GM12878 (cell line): ENCODE measurements at regions not wholly inside any gene's neighbourhood (a gene's known extent, or its start where the extent isn't known, plus 50 kb on each side); places are given as distances from the start of the nearest gene placed in this dataset.

Experiments used
- ATAC-seq: fragments of 200-7000 bp; cut with Tn5 transposase; 3 replicates; pipeline ENCODE4 v1.9.1; 2020; ENCODE audit warnings: mild to moderate bottlenecking, moderate library complexity
- BruUV-seq: library from RNA; stranded (reverse); fragments of 400-500 nt; replicated peaks from 2 replicates; lab custom pipeline; 2021; lab: Mats Ljungman, UMichigan
- CTCF ChIA-PET: fragments of 300-600 bp; sonication (Branson Sonifier 250); formaldehyde crosslinking; extraction: SDS; loops from one replicate; lab custom pipeline; 2021; ENCODE audit warnings: inconsistent platforms; lab: Yijun Ruan, JAX
- POLR2A ChIA-PET: fragments of 350-600 bp; formaldehyde crosslinking; extraction: SDS; loops from one replicate; lab custom pipeline; 2021; ENCODE audit warnings: inconsistent platforms; lab: Charles Lee
- RAD21 ChIA-PET: fragments of 300-600 bp; sonication (Branson Sonifier 250); formaldehyde crosslinking; loops from one replicate; lab custom pipeline; 2023; ENCODE audit warnings: antibody characterized with exemption; ENCODE audit not compliant: unreplicated experiment; lab: Charles Lee
- SMC1A ChIA-PET: fragments of 300-600 bp; sonication (Branson Sonifier 250); formaldehyde crosslinking; loops from one replicate; lab custom pipeline; 2023; ENCODE audit not compliant: unreplicated experiment, uncharacterized antibody; lab: Charles Lee
- DNase-seq: peaks from one replicate; pipeline ENCODE4 v3.0.0-alpha.2; 2011; ENCODE audit warnings: low read depth, low spot score
- FAIRE-seq: peaks from 3 replicates; lab custom pipeline; 2011; peaks lifted over from hg19 to GRCh38; lab: Jason Lieb, UNC
- H2AFZ ChIP-seq: 2 replicates; pipeline ENCODE4 v1.6.0; 2011; ENCODE audit warnings: low read depth, low read length, control low read depth; ENCODE audit not compliant: control insufficient read depth
- H3K27ac ChIP-seq: 2 replicates; pipeline ENCODE4 v1.5.1; 2011; ENCODE audit warnings: control low read depth; ENCODE audit not compliant: control insufficient read depth, insufficient read depth
- H3K27me3 ChIP-seq, 2 experiments: replicated peaks in 1 of 2; 2 replicates each; pipeline versions ENCODE4 v1.6.0 to v1.6.1; 2011; ENCODE audit warnings: low read length in 1 of 2; ENCODE audit not compliant: control insufficient read depth in 2 of 2, insufficient read depth in 2 of 2
- H3K36me3 ChIP-seq, 2 experiments: 2 replicates each; pipeline ENCODE4 v1.5.1; 2011; ENCODE audit warnings: low read length in 1 of 2; ENCODE audit not compliant: control insufficient read depth in 2 of 2, insufficient read depth in 2 of 2
- H3K4me1 ChIP-seq: 2 replicates; pipeline ENCODE4 v1.6.1; 2011; ENCODE audit warnings: mild to moderate bottlenecking, low read length, moderate library complexity, mixed read lengths; ENCODE audit not compliant: control insufficient read depth, insufficient read depth
- H3K4me2 ChIP-seq: 2 replicates; pipeline ENCODE4 v1.6.0; 2011; ENCODE audit warnings: control low read depth; ENCODE audit not compliant: control insufficient read depth, insufficient read depth
- H3K4me3 ChIP-seq: fragments of 200-600 bp; sonication (generic); 2 replicates; pipeline ENCODE4 v1.5.1; 2016
- H3K79me2 ChIP-seq: 2 replicates; pipeline ENCODE4 v1.6.0; 2011; ENCODE audit warnings: low read length; ENCODE audit not compliant: control insufficient read depth, insufficient read depth
- H3K9ac ChIP-seq: 2 replicates; pipeline ENCODE4 v1.8.0; 2011; ENCODE audit warnings: low read length, control low read depth, mixed read lengths; ENCODE audit not compliant: control insufficient read depth, insufficient read depth
- H3K9me3 ChIP-seq: replicated peaks from 3 replicates; pipeline ENCODE4 v1.5.1; 2011; ENCODE audit warnings: mild to moderate bottlenecking, low read length; ENCODE audit not compliant: control insufficient read depth, insufficient read depth
- H4K20me1 ChIP-seq: 2 replicates; pipeline ENCODE4 v1.6.0; 2011; ENCODE audit not compliant: control insufficient read depth, insufficient read depth
- EGR1 ChIP-seq, 2 experiments: IDR thresholded peaks; 1 replicate in 1 of 2; 2 replicates in 1 of 2; pipeline ENCODE4 v1.6.1; 2011 to 2012; ENCODE audit warnings: low read depth in 2 of 2, low read length in 2 of 2, borderline replicate concordance in 1 of 2, mild to moderate bottlenecking in 1 of 2, moderate library complexity in 1 of 2
- ETV6 ChIP-seq, 2 experiments: fragments of 450-650 bp in 1 of 2; IDR thresholded peaks in 1 of 2; conservative IDR thresholded peaks in 1 of 2; 2 replicates each; pipeline ENCODE4 v1.6.1; 2014; ENCODE audit warnings: antibody characterized with exemption in 1 of 2, borderline replicate concordance in 1 of 2, low read depth in 1 of 2, mild to moderate bottlenecking in 1 of 2, moderate library complexity in 1 of 2
- HDAC6 ChIP-seq: fragments of 200-600 bp; sonication (generic); IDR thresholded peaks from one replicate; pipeline ENCODE4 v1.8.0; 2017; ENCODE audit warnings: antibody characterized with exemption; ENCODE audit not compliant: unreplicated experiment
- POLR2AphosphoS5 ChIP-seq: IDR thresholded peaks from 2 replicates; pipeline ENCODE4 v1.6.1; 2011; ENCODE audit warnings: mild to moderate bottlenecking, low read length, inconsistent platforms
- RUNX3 ChIP-seq: IDR thresholded peaks from 2 replicates; pipeline ENCODE4 v1.6.1; 2012; ENCODE audit warnings: low read length, inconsistent platforms
- SMAD1 ChIP-seq: fragments of 450-650 bp; IDR thresholded peaks from 2 replicates; pipeline ENCODE4 v1.6.1; 2018; ENCODE audit warnings: mild to moderate bottlenecking, low read depth; ENCODE audit not compliant: partially characterized antibody
- TCF7 ChIP-seq: IDR thresholded peaks from 2 replicates; pipeline ENCODE4 v1.6.1; 2014; ENCODE audit warnings: antibody characterized with exemption, borderline replicate concordance
- ZNF217 ChIP-seq: fragments of 450-650 bp; IDR thresholded peaks from 2 replicates; pipeline ENCODE4 v1.6.1; 2017; ENCODE audit warnings: antibody characterized with exemption, mild to moderate bottlenecking
- WGBS: methylation state at CpG from one replicate; pipeline ENCODE4 v1.1.6; 2016; ENCODE audit warnings: low lambda C conversion rate; ENCODE audit not compliant: insufficient replicate concordance, insufficient coverage; ENCODE audit errors: missing lambda C conversion rate; 5-methylcytosine and 5-hydroxymethylcytosine counted together
- in situ Hi-C: fragments of 300-500 bp; cut with MboI; formaldehyde crosslinking; loops from 9 replicates; pipeline ENCODE4 v1.14.3; 2018; ENCODE audit warnings: mixed read lengths
- intact Hi-C: fragments of 100-400 bp; cut with micrococcal nuclease; formaldehyde crosslinking; loops from one replicate; pipeline ENCODE4 v1.14.2; 2022; ENCODE audit not compliant: unreplicated experiment
- TF ChIP-seq, protein P1 (sequence below): fragments of 450-650 bp; IDR thresholded peaks from 2 replicates; pipeline ENCODE4 v1.6.1; 2018; ENCODE audit warnings: borderline replicate concordance, mild to moderate bottlenecking; ENCODE audit not compliant: partially characterized antibody
- TF ChIP-seq, protein P2 (sequence below), 3 experiments: IDR thresholded peaks in 2 of 3; conservative IDR thresholded peaks in 1 of 3; 2 replicates each; pipeline ENCODE4 v1.5.1; 2011; ENCODE audit warnings: low read depth in 3 of 3, low read length in 3 of 3, mild to moderate bottlenecking in 3 of 3, control low read depth in 2 of 3, moderate library complexity in 2 of 3, inconsistent platforms in 1 of 3, mixed read lengths in 1 of 3; ENCODE audit not compliant: control insufficient read depth in 2 of 3, insufficient read depth in 1 of 3; ENCODE audit errors: extremely low read depth in 1 of 3
- TF ChIP-seq, protein P3 (sequence below): fragments of 450-650 bp; IDR thresholded peaks from 2 replicates; pipeline ENCODE4 v1.6.1; 2017; ENCODE audit warnings: mild to moderate bottlenecking, moderate library complexity
- TF ChIP-seq, protein P4 (sequence below): fragments of 450-650 bp; IDR thresholded peaks from 2 replicates; pipeline ENCODE4 v1.6.1; 2017; ENCODE audit warnings: mild to moderate bottlenecking, low read depth, inconsistent platforms; ENCODE audit not compliant: poor library complexity, severe bottlenecking

DNA sequence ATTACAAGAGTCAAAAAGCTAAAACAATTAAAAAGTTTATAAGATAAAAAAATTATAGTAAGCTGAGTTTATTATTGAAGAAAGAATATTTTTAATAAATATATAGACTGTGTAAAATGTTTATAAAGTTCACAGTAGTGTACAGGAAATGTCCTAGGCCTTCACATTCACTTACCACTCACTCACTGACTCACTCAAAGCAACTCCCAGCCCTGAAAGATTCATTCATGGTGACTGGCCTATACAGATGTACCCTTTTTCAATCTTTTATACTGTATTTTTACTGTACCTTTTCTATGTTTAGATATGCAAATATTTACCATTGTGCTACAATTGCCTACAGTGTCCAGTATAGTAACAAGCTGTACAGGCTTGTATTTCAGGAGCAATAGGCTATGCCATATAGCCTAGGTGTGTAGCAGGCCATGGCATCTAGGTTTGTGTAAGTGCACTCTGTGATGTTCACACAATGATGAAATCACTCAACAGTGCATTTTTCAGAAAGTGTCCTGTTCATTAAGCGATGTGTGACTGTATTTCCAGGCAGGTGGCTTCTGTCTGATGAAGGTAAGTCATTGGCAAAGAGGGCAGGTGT is 130.2 kb downstream of the BTBD3 start:
- no peaks in the 10 kb centered on the region for H3K4me1 ChIP-seq
- H3K36me3 ChIP-seq, result no peaks in the 10 kb centered on the region
- H4K20me1 ChIP-seq, result no peaks in the 10 kb centered on the region
- H2AFZ ChIP-seq, result no peak overlapping the region
- no peaks in the 10 kb centered on the region for H3K27me3 ChIP-seq
- ChIA-PET RAD21 (interaction anchor here (0.9 kb wide), 1 partner anchor 22 kb away, joined by 3 read pairs; no protein-coding TSS in a partner anchor), SMC1A (interaction anchor here (1.8 kb wide), 1 partner anchor 10 kb away, joined by 4 read pairs; no protein-coding TSS in a partner anchor), CTCF (interaction anchor here (0.6 to 1.3 kb wide), 2 partner anchors 11 to 26 kb away, joined by 3 to 7 read pairs; no protein-coding TSS in a partner anchor), POLR2A (no interaction called here)
- H3K9ac ChIP-seq, result no peak overlapping the region
- FAIRE-seq, result no peak
- H3K79me2 ChIP-seq, result no peaks in the 10 kb centered on the region
- no peak overlapping the region for H3K4me3 ChIP-seq
- no peak for ATAC-seq
- BruUV-seq, result no TSS peak
- DNase-seq, result no peak
- H3K27ac ChIP-seq, result no peak overlapping the region
- 5% methylated on average over 1 of the region's 1 CpG for WGBS
- no peaks in the 10 kb centered on the region; the same call in 2 of the 3 replicates for H3K9me3 ChIP-seq
- intact Hi-C loops (no loop called here), in situ Hi-C loops (no loop called here)
- H3K4me2 ChIP-seq, result no peak overlapping the region
- TF ChIP-seq HDAC6 (no peak), TCF7 (no peak), RUNX3 (no peak), ZNF217 (no peak), ETV6 (conservative IDR thresholded peaks at IDR 0.05 in 1 of 2, IDR thresholded peaks at IDR 0.05 in 1 of 2; ENCODE audit: borderline replicate concordance in 1 of 2, low read depth in 1 of 2) (no peak), SMAD1 (no peak), EGR1 (IDR thresholded peaks at IDR 0.05; ENCODE audit: borderline replicate concordance in 1 of 2, low read depth in 2 of 2, low read length in 2 of 2) (no peak), POLR2AphosphoS5 (no peak)
- TF ChIP-seq, protein P1, sequence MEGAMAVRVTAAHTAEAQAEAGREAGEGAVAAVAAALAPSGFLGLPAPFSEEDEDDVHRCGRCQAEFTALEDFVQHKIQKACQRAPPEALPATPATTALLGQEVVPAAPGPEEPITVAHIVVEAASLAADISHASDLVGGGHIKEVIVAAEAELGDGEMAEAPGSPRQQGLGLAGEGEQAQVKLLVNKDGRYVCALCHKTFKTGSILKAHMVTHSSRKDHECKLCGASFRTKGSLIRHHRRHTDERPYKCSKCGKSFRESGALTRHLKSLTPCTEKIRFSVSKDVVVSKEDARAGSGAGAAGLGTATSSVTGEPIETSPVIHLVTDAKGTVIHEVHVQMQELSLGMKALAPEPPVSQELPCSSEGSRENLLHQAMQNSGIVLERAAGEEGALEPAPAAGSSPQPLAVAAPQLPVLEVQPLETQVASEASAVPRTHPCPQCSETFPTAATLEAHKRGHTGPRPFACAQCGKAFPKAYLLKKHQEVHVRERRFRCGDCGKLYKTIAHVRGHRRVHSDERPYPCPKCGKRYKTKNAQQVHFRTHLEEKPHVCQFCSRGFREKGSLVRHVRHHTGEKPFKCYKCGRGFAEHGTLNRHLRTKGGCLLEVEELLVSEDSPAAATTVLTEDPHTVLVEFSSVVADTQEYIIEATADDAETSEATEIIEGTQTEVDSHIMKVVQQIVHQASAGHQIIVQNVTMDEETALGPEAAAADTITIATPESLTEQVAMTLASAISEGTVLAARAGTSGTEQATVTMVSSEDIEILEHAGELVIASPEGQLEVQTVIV, result no peak
- TF ChIP-seq, protein P2, sequence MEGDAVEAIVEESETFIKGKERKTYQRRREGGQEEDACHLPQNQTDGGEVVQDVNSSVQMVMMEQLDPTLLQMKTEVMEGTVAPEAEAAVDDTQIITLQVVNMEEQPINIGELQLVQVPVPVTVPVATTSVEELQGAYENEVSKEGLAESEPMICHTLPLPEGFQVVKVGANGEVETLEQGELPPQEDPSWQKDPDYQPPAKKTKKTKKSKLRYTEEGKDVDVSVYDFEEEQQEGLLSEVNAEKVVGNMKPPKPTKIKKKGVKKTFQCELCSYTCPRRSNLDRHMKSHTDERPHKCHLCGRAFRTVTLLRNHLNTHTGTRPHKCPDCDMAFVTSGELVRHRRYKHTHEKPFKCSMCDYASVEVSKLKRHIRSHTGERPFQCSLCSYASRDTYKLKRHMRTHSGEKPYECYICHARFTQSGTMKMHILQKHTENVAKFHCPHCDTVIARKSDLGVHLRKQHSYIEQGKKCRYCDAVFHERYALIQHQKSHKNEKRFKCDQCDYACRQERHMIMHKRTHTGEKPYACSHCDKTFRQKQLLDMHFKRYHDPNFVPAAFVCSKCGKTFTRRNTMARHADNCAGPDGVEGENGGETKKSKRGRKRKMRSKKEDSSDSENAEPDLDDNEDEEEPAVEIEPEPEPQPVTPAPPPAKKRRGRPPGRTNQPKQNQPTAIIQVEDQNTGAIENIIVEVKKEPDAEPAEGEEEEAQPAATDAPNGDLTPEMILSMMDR (IDR thresholded peaks at IDR 0.05 in 2 of 3, conservative IDR thresholded peaks at IDR 0.05 in 1 of 3; ENCODE audit: control insufficient read depth in 2 of 3, extremely low read depth in 1 of 3, insufficient read depth in 1 of 3, low read depth in 3 of 3, low read length in 3 of 3), result no peak
- TF ChIP-seq, protein P3, sequence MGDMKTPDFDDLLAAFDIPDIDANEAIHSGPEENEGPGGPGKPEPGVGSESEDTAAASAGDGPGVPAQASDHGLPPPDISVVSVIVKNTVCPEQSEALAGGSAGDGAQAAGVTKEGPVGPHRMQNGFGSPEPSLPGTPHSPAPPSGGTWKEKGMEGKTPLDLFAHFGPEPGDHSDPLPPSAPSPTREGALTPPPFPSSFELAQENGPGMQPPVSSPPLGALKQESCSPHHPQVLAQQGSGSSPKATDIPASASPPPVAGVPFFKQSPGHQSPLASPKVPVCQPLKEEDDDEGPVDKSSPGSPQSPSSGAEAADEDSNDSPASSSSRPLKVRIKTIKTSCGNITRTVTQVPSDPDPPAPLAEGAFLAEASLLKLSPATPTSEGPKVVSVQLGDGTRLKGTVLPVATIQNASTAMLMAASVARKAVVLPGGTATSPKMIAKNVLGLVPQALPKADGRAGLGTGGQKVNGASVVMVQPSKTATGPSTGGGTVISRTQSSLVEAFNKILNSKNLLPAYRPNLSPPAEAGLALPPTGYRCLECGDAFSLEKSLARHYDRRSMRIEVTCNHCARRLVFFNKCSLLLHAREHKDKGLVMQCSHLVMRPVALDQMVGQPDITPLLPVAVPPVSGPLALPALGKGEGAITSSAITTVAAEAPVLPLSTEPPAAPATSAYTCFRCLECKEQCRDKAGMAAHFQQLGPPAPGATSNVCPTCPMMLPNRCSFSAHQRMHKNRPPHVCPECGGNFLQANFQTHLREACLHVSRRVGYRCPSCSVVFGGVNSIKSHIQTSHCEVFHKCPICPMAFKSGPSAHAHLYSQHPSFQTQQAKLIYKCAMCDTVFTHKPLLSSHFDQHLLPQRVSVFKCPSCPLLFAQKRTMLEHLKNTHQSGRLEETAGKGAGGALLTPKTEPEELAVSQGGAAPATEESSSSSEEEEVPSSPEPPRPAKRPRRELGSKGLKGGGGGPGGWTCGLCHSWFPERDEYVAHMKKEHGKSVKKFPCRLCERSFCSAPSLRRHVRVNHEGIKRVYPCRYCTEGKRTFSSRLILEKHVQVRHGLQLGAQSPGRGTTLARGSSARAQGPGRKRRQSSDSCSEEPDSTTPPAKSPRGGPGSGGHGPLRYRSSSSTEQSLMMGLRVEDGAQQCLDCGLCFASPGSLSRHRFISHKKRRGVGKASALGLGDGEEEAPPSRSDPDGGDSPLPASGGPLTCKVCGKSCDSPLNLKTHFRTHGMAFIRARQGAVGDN, result no peak
- TF ChIP-seq, protein P4, sequence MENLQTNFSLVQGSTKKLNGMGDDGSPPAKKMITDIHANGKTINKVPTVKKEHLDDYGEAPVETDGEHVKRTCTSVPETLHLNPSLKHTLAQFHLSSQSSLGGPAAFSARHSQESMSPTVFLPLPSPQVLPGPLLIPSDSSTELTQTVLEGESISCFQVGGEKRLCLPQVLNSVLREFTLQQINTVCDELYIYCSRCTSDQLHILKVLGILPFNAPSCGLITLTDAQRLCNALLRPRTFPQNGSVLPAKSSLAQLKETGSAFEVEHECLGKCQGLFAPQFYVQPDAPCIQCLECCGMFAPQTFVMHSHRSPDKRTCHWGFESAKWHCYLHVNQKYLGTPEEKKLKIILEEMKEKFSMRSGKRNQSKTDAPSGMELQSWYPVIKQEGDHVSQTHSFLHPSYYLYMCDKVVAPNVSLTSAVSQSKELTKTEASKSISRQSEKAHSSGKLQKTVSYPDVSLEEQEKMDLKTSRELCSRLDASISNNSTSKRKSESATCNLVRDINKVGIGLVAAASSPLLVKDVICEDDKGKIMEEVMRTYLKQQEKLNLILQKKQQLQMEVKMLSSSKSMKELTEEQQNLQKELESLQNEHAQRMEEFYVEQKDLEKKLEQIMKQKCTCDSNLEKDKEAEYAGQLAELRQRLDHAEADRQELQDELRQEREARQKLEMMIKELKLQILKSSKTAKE, result no peak
